ENCODE measurements at regions not wholly inside any gene's neighbourhood (a gene's known extent, or its start where the extent isn't known, plus 50 kb on each side); places are given as distances from the start of the nearest gene placed in this dataset.

- TF ChIP-seq EZH2 (IDR thresholded peaks at IDR 0.05; ENCODE audit: insufficient read depth, poor library complexity, severe bottlenecking) (no peak), EZH2phosphoT487 (IDR thresholded peaks at IDR 0.05; ENCODE audit: insufficient read depth, low read depth) (no peak)
Observed at GRCh38 chrX:36568946-36569345, 439.2 kb upstream of the FAM47C start.

Data from GM23248 (cell line).